Ovary (tissue), 7 donors: ENCODE measurements at regions not wholly inside any gene's neighbourhood (a gene's known extent, or its start where the extent isn't known, plus 50 kb on each side); places are given as distances from the start of the nearest gene placed in this dataset.

Source experiments
- DNase-seq, 5 donors: peaks; one replicate each; pipeline ENCODE4 v3.0.0-alpha.2; 2019 to 2020
- H3K27ac ChIP-seq, 2 donors: fragments of 200-600 bp; one replicate each; pipeline versions ENCODE4 v1.5.1 to v1.8.0; 2019 to 2022
- H3K27me3 ChIP-seq: fragments of 200-600 bp; one replicate; pipeline ENCODE4 v1.8.0; 2022
- H3K36me3 ChIP-seq: fragments of 200-600 bp; sonication (generic); one replicate; pipeline ENCODE4 v1.5.1; 2019
- H3K4me1 ChIP-seq: one replicate; pipeline ENCODE4 v1.8.1; 2013; ENCODE audit warnings: mild to moderate bottlenecking, moderate library complexity; ENCODE audit not compliant: insufficient read depth
- H3K4me3 ChIP-seq: fragments of 200-600 bp; sonication (generic); one replicate; pipeline ENCODE4 v1.5.1; 2017
- H3K9me3 ChIP-seq, 2 donors: fragments of 200-600 bp in 1 of 2; sonication (generic) in 1 of 2; one replicate each; pipeline versions ENCODE4 v1.5.1 to v1.8.1; 2013 to 2019; ENCODE audit warnings: mild to moderate bottlenecking in 1 of 2, moderate library complexity in 1 of 2
- EP300 ChIP-seq: sonication (generic); formaldehyde crosslinking; IDR thresholded peaks from one replicate; pipeline ENCODE4 v1.6.1; 2017; ENCODE audit warnings: antibody characterized with exemption
- POLR2A ChIP-seq: fragments of 450-650 bp; IDR thresholded peaks from one replicate; pipeline ENCODE4 v1.6.1; 2017; ENCODE audit warnings: antibody characterized with exemption, mild to moderate bottlenecking, moderate library complexity
- WGBS, 3 donors: extraction: QIAGEN DNeasy Blood & Tissue Kit in 1 of 3; methylation state at CpG; one replicate each; pipeline versions ENCODE4 v1.1.5 to v1.1.7; 2013 to 2017; 5-methylcytosine and 5-hydroxymethylcytosine counted together
- intact Hi-C, 4 donors: fragments of 100-400 bp; cut with DNase I; formaldehyde crosslinking; loops; one replicate each; pipeline versions ENCODE4 v1.11.0 to v1.15.1; 2022 to 2023
- TF ChIP-seq, protein P1 (sequence below), 3 donors: fragments of 450-650 bp in 2 of 3; fragments of 200-600 bp in 1 of 3; IDR thresholded peaks; one replicate each; pipeline versions ENCODE4 v1.5.1 to v1.8.0; 2016 to 2022; ENCODE audit warnings: antibody characterized with exemption in 3 of 3, mild to moderate bottlenecking in 1 of 3
- donor health status: DM: no; HTN: no; CAD: no; lungs with moderate emphysema.
- donor health status: DM: no; HTN: no; CAD: no.
- donor health status: Bipolar disorder and iron deficiency.
- donor health status: DM: no; HTN: no; CAD: no.
- donor health status: DM: yes; HTN: yes; CAD: no.

DNA sequence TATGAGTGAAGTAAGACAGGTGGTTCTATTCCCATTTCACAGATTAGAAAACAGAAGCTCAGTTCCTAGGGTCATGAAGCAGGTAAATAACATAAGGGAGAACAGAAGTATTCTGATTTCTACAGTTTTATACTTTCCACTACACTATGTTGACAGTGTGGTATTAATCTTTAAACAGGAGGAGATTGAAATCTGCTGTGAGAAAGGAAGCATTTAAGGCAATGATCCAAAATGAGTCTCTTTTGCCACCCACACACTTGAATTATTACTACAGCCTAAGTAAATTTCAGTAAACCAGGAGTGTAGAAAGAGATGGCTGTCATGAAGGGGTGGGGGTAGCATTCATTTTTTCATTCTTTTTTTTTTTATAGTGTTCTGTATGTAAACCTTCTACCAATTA lies 893.0 kb downstream of the C4orf33 start:
- Histone ChIP-seq H3K9me3 (no peaks in the 10 kb centered on the region), H3K4me3 (no peak overlapping the region), H3K4me1 (no peaks in the 10 kb centered on the region), H3K36me3 (no peaks in the 10 kb centered on the region), H3K27ac (no peak overlapping the region), H3K27me3 (no peaks in the 10 kb centered on the region)
- TF ChIP-seq, protein P1, sequence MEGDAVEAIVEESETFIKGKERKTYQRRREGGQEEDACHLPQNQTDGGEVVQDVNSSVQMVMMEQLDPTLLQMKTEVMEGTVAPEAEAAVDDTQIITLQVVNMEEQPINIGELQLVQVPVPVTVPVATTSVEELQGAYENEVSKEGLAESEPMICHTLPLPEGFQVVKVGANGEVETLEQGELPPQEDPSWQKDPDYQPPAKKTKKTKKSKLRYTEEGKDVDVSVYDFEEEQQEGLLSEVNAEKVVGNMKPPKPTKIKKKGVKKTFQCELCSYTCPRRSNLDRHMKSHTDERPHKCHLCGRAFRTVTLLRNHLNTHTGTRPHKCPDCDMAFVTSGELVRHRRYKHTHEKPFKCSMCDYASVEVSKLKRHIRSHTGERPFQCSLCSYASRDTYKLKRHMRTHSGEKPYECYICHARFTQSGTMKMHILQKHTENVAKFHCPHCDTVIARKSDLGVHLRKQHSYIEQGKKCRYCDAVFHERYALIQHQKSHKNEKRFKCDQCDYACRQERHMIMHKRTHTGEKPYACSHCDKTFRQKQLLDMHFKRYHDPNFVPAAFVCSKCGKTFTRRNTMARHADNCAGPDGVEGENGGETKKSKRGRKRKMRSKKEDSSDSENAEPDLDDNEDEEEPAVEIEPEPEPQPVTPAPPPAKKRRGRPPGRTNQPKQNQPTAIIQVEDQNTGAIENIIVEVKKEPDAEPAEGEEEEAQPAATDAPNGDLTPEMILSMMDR (IDR thresholded peaks at IDR 0.05): no peak
- TF ChIP-seq POLR2A (no peak), EP300 (no peak)
- intact Hi-C loops: no loop called here
- no peak for DNase-seq

DNA sequence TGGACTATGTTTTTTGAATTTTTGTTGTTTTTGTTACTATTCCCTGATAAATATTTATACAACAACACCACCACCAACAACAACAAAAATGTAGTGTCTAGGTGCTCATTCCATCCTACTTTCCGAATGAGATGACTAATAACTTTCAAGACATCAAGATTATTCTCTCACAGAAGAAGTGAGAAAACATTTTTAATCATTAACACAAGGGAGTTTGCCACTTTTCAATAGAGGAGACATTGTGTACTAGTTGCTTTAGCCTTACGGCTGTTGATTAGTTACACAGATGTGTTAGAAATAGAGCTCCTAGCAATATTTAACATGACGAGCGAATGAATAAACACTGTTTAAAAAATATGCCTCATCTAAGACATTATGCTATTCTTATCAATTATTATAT lies 898.8 kb downstream of the C4orf33 start:
- DNase-seq: no peak
- Histone ChIP-seq H3K27ac (no peak overlapping the region), H3K4me3 (no peak overlapping the region), H3K36me3 (no peaks in the 10 kb centered on the region), H3K9me3 (no peaks in the 10 kb centered on the region), H3K4me1 (no peaks in the 10 kb centered on the region), H3K27me3 (no peaks in the 10 kb centered on the region)
- 17 to 47% (median 20%) methylated on average over 4 of the region's 4 CpGs for WGBS, 3 donors
- intact Hi-C loops: no loop called here
- no peak for TF ChIP-seq EP300
- TF ChIP-seq, protein P1 (IDR thresholded peaks at IDR 0.05): no peak
- TF ChIP-seq POLR2A: no peak

DNA sequence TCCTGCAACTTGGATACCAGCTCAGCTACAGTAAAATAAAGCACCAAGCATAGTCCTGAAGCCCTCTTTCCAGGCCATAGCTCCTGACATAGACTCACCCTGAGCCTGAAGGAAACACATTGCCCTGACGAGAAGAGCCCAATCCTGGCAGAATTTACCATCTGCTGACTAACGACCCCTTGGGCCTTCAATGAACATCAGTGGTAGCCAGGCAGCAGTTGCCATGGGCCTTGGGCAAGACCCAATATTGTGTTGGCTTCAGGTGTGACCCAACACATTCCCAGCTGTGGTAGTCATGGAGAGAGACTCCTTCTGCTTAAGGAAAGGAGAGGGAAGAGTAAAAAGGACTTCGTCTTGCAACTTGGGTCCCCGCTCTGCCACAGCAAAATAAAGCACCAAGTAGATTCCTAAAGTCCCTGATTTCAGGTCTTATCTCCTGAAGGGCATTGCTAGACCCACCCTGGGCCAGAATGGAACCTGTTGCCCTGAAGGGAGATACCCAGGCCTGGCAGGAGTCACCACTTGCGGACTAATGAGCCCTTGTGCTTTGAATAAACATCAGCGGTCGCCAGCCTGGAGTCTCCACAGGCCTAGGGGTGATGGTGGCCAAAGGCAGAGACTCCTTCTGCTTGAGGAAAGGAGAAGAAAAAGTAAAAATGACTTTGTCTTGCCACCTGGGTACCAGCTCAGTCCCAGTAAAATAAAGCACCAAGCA lies 902.6 kb downstream of the C4orf33 start:
- intact Hi-C loops: no loop called here
- no peak for DNase-seq
- H3K9me3 ChIP-seq: no peaks in the 10 kb centered on the region
- H3K4me1 ChIP-seq: no peaks in the 10 kb centered on the region
- H3K36me3 ChIP-seq: no peaks in the 10 kb centered on the region
- no peak overlapping the region for H3K4me3 ChIP-seq
- TF ChIP-seq, protein P1 (IDR thresholded peaks at IDR 0.05): no peak
- TF ChIP-seq POLR2A (no peak), EP300 (no peak)
- no peaks in the 10 kb centered on the region for H3K27me3 ChIP-seq
- H3K27ac ChIP-seq: no peak overlapping the region
- WGBS, 3 donors: 81 to 86% (median 85%) methylated on average over 7 of the region's 7 CpGs

DNA sequence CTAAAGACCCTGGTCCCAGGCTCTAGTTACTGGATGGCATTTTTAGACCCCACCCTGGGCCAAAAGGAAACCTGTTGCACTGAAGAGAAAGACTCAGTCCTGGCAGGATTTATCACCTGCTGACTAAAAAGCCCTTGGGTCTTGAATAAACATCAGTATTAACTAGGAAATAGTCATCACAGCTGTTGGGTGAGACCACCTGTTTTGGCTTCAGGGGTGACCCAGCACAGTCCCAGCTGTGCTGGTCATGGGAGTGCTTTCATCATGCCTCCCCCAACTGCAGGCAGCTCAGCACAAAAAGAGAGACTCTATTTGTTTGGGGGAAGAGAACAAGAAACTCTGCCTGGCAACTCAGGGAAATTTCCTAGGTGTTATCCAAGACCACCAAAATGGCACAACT lies 903.2 kb downstream of the C4orf33 start:
- intact Hi-C loops: no loop called here
- no peak for DNase-seq
- Histone ChIP-seq H3K4me1 (no peaks in the 10 kb centered on the region), H3K9me3 (no peaks in the 10 kb centered on the region), H3K27ac (no peak overlapping the region), H3K36me3 (no peaks in the 10 kb centered on the region), H3K4me3 (no peak overlapping the region), H3K27me3 (no peaks in the 10 kb centered on the region)
- TF ChIP-seq, protein P1 (IDR thresholded peaks at IDR 0.05): no peak
- no peak for TF ChIP-seq EP300
